ENCODE measurements at regions not wholly inside any gene's neighbourhood (a gene's known extent, or its start where the extent isn't known, plus 50 kb on each side); places are given as distances from the start of the nearest gene placed in this dataset.

DNA sequence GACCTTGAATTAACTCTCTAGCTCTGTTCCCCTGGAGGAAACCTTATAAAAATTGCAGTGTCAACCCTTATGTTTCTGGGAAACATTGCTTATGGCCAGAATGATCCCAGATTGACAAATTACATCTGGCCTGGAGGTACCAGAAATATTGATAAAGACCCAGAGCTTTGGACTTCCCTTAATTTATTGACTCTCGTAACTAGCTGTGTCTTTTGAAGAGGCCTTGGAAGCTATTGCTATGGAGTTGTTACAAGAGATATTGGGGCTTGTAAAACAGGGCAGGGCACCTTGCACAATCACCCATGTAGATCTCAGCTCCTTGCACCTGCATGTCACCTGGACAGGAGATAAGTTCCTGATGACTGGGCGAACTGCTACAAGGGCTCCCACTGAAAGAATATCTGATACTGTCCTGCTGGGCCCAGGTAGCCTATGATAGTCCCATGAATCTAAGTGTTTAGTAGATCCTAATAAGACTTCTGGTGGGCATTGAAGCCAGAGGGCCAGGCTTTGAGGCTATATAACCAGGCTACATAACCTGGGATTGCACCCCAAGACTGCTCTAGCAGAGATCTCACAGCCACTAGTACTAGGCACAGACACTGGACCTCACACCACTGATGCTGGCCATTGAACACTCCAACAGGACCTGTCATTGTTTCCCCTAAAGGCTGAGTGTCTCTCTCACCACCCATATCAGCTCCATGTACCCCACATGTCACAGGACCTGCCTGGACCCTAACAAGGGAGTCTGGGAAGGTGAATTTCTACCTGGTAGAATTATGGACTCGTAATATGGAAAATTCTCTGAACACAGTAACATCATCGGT lies 135.7 kb upstream of the PWP1 start:
- Histone ChIP-seq H3K4me1 (replicated peaks in 1 of 4; ENCODE audit: control insufficient read depth in 3 of 4, insufficient read depth in 4 of 4, low read length in 3 of 4) (no peaks in the 10 kb centered on the region), H2BK20ac (ENCODE audit: low read length) (no peak overlapping the region), H3K56ac (replicated peaks; ENCODE audit: insufficient read length, low read depth, low read length) (no peak overlapping the region), H4K5ac (ENCODE audit: insufficient read length, low read depth, low read length) (no peak overlapping the region), H2BK15ac (ENCODE audit: low read length) (no peak overlapping the region), H2BK5ac (ENCODE audit: low read depth, low read length) (no peak overlapping the region), H3K14ac (ENCODE audit: insufficient read length) (no peak overlapping the region), H2AK5ac (ENCODE audit: low read depth, low read length) (no peak overlapping the region), H2BK12ac (ENCODE audit: low read depth, low read length) (no peak overlapping the region), H3K27ac (ENCODE audit: low read depth, low read length) (no peak overlapping the region), H3K4ac (replicated peaks; ENCODE audit: insufficient read length, low read depth, low read length) (no peak overlapping the region), H4K91ac (replicated peaks; ENCODE audit: insufficient read length, low read length) (no peak overlapping the region), H3K36me3 (ENCODE audit: control insufficient read depth in 2 of 4, insufficient read depth in 4 of 4, low read length in 3 of 4) (no peaks in the 10 kb centered on the region), H3K79me1 (ENCODE audit: low read depth, low read length) (no peaks in the 10 kb centered on the region), H3K9ac (replicated peaks in 1 of 4; ENCODE audit: extremely low read depth in 1 of 4, low read depth in 3 of 4, low read length in 3 of 4) (no peak overlapping the region), H2AFZ (ENCODE audit: low read length) (no peak overlapping the region), H4K20me1 (replicated peaks in 1 of 2; ENCODE audit: control insufficient read depth in 1 of 2, insufficient read depth in 2 of 2, low read length in 2 of 2) (no peaks in the 10 kb centered on the region), H4K8ac (ENCODE audit: extremely low read depth, insufficient read depth, low read length) (no peak overlapping the region), H3K9me3 (ENCODE audit: insufficient read depth in 2 of 2, low read depth in 1 of 2, low read length in 1 of 2) (no peaks in the 10 kb centered on the region), H3K18ac (ENCODE audit: extremely low read depth, low read length) (no peak overlapping the region), H2BK120ac (replicated peaks; ENCODE audit: low read depth, low read length) (no peak overlapping the region), H3K27me3 (replicated peaks in 1 of 4; ENCODE audit: control insufficient read depth in 3 of 4, extremely low read depth in 1 of 4, insufficient read depth in 3 of 4, low read length in 3 of 4) (no peaks in the 10 kb centered on the region), H3K23me2 (ENCODE audit: low read depth, low read length) (no peaks in the 10 kb centered on the region), H3K4me3 (ENCODE audit: extremely low read depth in 1 of 4, insufficient read depth in 2 of 4, low read depth in 3 of 4, low read length in 4 of 4) (no peak overlapping the region), H3K4me2 (ENCODE audit: insufficient read depth in 1 of 2, low read depth in 2 of 2, low read length in 2 of 2) (no peak overlapping the region), H3K23ac (ENCODE audit: insufficient read length) (no peak overlapping the region), H3K79me2 (ENCODE audit: control insufficient read depth in 1 of 2, insufficient read depth in 2 of 2, low read length in 2 of 2) (no peaks in the 10 kb centered on the region)
- CTCF ChIA-PET (ENCODE audit: partially characterized antibody): interaction anchor here (0.7 to 3.9 kb wide), 6 partner anchors 9 to 445 kb away, joined by 3 to 18 read pairs (median 4); no protein-coding TSS in a partner anchor
- DNase-seq (ENCODE audit: low read depth in 1 of 2, low spot score in 2 of 2) (no peak), FAIRE-seq (no peak)
- POLR2A ChIA-PET (ENCODE audit: partially characterized antibody): interaction anchor here (0.8 kb wide), 1 partner anchor 43 kb away, joined by 3 read pairs; no protein-coding TSS in a partner anchor
- WGBS, 2 experiments (ENCODE audit: extremely low coverage in 1 of 2, insufficient coverage in 1 of 2, insufficient read length in 1 of 2, insufficient replicate concordance in 2 of 2, low coverage in 1 of 2, low lambda C conversion rate in 2 of 2, missing lambda C conversion rate in 1 of 2): 92% methylated on average over 4 of the region's 4 CpGs; no CpG with 5 or more reads in 1 of the 2 experiments
- TF ChIP-seq TAF1 (IDR thresholded peaks at IDR 0.05; ENCODE audit: low read depth, low read length) (no peak), CHD2 (IDR thresholded peaks at IDR 0.05; ENCODE audit: low read length) (no peak), MAFK (IDR thresholded peaks at IDR 0.05; ENCODE audit: low read depth, low read length) (no peak), EP300 (IDR thresholded peaks at IDR 0.05; ENCODE audit: borderline replicate concordance in 1 of 2, low read depth in 2 of 2, low read length in 2 of 2) (no peak), NRF1 (IDR thresholded peaks at IDR 0.05; ENCODE audit: low read depth, low read length) (no peak), TAF7 (optimal IDR thresholded peaks at IDR 0.05; ENCODE audit: borderline replicate concordance, low read depth, low read length) (no peak), CBX5 (IDR thresholded peaks at IDR 0.05; ENCODE audit: low read depth, low read length) (no peak), YY1 (IDR thresholded peaks at IDR 0.05; ENCODE audit: low read depth, low read length) (no peak), JUN (IDR thresholded peaks at IDR 0.05; ENCODE audit: low read depth, low read length) (no peak), FOSL1 (IDR thresholded peaks at IDR 0.05; ENCODE audit: insufficient read depth, low read depth, low read length) (no peak), NANOG (IDR thresholded peaks at IDR 0.05; ENCODE audit: insufficient read depth, low read depth, low read length, poor library complexity, severe bottlenecking) (no peak)
- TF ChIP-seq, protein P1, sequence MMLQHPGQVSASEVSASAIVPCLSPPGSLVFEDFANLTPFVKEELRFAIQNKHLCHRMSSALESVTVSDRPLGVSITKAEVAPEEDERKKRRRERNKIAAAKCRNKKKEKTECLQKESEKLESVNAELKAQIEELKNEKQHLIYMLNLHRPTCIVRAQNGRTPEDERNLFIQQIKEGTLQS (IDR thresholded peaks at IDR 0.05; ENCODE audit: insufficient read depth, low read depth, low read length): no peak

Data from H1 (cell line).